Endothelial cell of umbilical vein (primary cell): ENCODE measurements at regions not wholly inside any gene's neighbourhood (a gene's known extent, or its start where the extent isn't known, plus 50 kb on each side); places are given as distances from the start of the nearest gene placed in this dataset.

Experiments used
- BruUV-seq: library from RNA; stranded (reverse); fragments of 400-500 nt; replicated peaks from 2 replicates; lab custom pipeline; 2021; lab: Mats Ljungman, UMichigan
- CTCF ChIA-PET: fragments of 300-600, 350-600 bp; sonication (Branson Sonifier 250); formaldehyde crosslinking; loops from one replicate; lab custom pipeline; 2021; ENCODE audit warnings: antibody characterized with exemption, inconsistent platforms; lab: Charles Lee
- POLR2A ChIA-PET: fragments of 300-600, 350-600 bp; sonication (Branson Sonifier 250); formaldehyde crosslinking; loops from one replicate; lab custom pipeline; 2021; ENCODE audit warnings: antibody characterized with exemption, inconsistent platforms; lab: Charles Lee
- DNase-seq: peaks from one replicate; pipeline ENCODE4 v3.0.0-alpha.2; 2011; ENCODE audit warnings: low read depth, low spot score
- FAIRE-seq: peaks from 2 replicates; lab custom pipeline; 2011; peaks lifted over from hg19 to GRCh38; lab: Jason Lieb, UNC
- H2AFZ ChIP-seq: 2 replicates; pipeline ENCODE4 v1.6.0; 2012; ENCODE audit warnings: low read depth, low read length, control low read depth, inconsistent platforms
- H3K27ac ChIP-seq: 2 replicates; pipeline ENCODE4 v1.5.1; 2011; ENCODE audit warnings: low read depth, mild to moderate bottlenecking, control low read depth, low read length, moderate library complexity; ENCODE audit not compliant: insufficient read depth
- H3K27me3 ChIP-seq, 2 experiments: 2 replicates each; pipeline versions ENCODE4 v1.6.0 to v1.6.1; 2011; ENCODE audit warnings: low read length in 2 of 2, mixed read lengths in 1 of 2; ENCODE audit not compliant: control insufficient read depth in 2 of 2, insufficient read depth in 2 of 2
- H3K36me3 ChIP-seq, 2 experiments: 2 replicates in 1 of 2; 3 replicates in 1 of 2; pipeline ENCODE4 v1.5.1; 2011; ENCODE audit warnings: low read length in 2 of 2, mild to moderate bottlenecking in 1 of 2, moderate library complexity in 1 of 2; ENCODE audit not compliant: control insufficient read depth in 2 of 2, insufficient read depth in 2 of 2; ENCODE audit errors: extremely low read depth in 1 of 2
- H3K4me1 ChIP-seq: 3 replicates; pipeline ENCODE4 v1.5.1; 2011; ENCODE audit warnings: mild to moderate bottlenecking, low read length; ENCODE audit not compliant: control insufficient read depth, insufficient read depth; ENCODE audit errors: extremely low read depth
- H3K4me2 ChIP-seq: 2 replicates; pipeline ENCODE4 v1.6.1; 2011; ENCODE audit warnings: low read length, control low read depth, mixed read lengths; ENCODE audit not compliant: insufficient read depth
- H3K4me3 ChIP-seq, 3 experiments: fragments of 200-600 bp in 1 of 3; sonication (generic), shearing (Covaris generic) in 1 of 3; replicated peaks in 1 of 3; 2 replicates each; pipeline ENCODE4 v1.5.1; 2011 to 2016; ENCODE audit warnings: control low read depth in 3 of 3, low read length in 3 of 3, mild to moderate bottlenecking in 2 of 3, inconsistent platforms in 1 of 3, low read depth in 1 of 3, moderate library complexity in 1 of 3; ENCODE audit not compliant: insufficient read depth in 1 of 3
- H3K79me2 ChIP-seq: 2 replicates; pipeline ENCODE4 v1.6.0; 2012; ENCODE audit warnings: low read length, inconsistent platforms; ENCODE audit not compliant: control insufficient read depth, insufficient read depth
- H3K9ac ChIP-seq: replicated peaks from 2 replicates; pipeline ENCODE3; 2011; ENCODE audit warnings: low read length, control low read depth; ENCODE audit not compliant: insufficient read depth; ENCODE audit errors: extremely low read depth
- H3K9me1 ChIP-seq: replicated peaks from 3 replicates; pipeline ENCODE4 v1.6.0; 2011; ENCODE audit warnings: mild to moderate bottlenecking, low read length; ENCODE audit not compliant: control insufficient read depth, insufficient read depth; ENCODE audit errors: extremely low read depth
- H3K9me3 ChIP-seq: replicated peaks from 2 replicates; pipeline ENCODE4 v1.5.1; 2012; ENCODE audit warnings: low read length, inconsistent platforms; ENCODE audit not compliant: control insufficient read depth, insufficient read depth
- H4K20me1 ChIP-seq: replicated peaks from 2 replicates; pipeline ENCODE3; 2011; ENCODE audit warnings: mild to moderate bottlenecking, low read length; ENCODE audit not compliant: control insufficient read depth, insufficient read depth; ENCODE audit errors: extremely low read depth
- CTCF ChIP-seq, 2 donors: IDR thresholded peaks; 1 replicate in 1 of 2; 2 replicates in 1 of 2; pipeline ENCODE4 v1.5.1; 2011; ENCODE audit warnings: low read length in 2 of 2, mild to moderate bottlenecking in 2 of 2, moderate library complexity in 2 of 2, control low read depth in 1 of 2, inconsistent platforms in 1 of 2, low read depth in 1 of 2; ENCODE audit not compliant: insufficient read depth in 1 of 2; ENCODE audit errors: extremely low read depth in 1 of 2
- EZH2 ChIP-seq: IDR thresholded peaks from 2 replicates; pipeline ENCODE4 v1.6.1; 2012; ENCODE audit warnings: borderline replicate concordance, low read depth, mild to moderate bottlenecking, moderate library complexity, low read length, inconsistent platforms; ENCODE audit not compliant: severe bottlenecking
- FOS ChIP-seq: IDR thresholded peaks from 2 replicates; pipeline ENCODE4 v1.6.1; 2011; ENCODE audit warnings: mild to moderate bottlenecking, low read length, moderate library complexity, borderline replicate concordance; ENCODE audit not compliant: insufficient read depth
- GATA2 ChIP-seq: IDR thresholded peaks from 2 replicates; pipeline ENCODE4 v1.7.0; 2011; ENCODE audit warnings: low read depth, mild to moderate bottlenecking, moderate library complexity, mixed read lengths, low read length; ENCODE audit not compliant: insufficient read length, insufficient read depth
- JUN ChIP-seq: IDR thresholded peaks from 2 replicates; pipeline ENCODE4 v1.6.1; 2011; ENCODE audit warnings: borderline replicate concordance, low read depth; ENCODE audit not compliant: insufficient read length, insufficient read depth
- MAX ChIP-seq: IDR thresholded peaks from 2 replicates; pipeline ENCODE4 v1.6.1; 2011; ENCODE audit not compliant: insufficient read depth, insufficient read length
- MYC ChIP-seq: IDR thresholded peaks from one replicate; pipeline ENCODE4 v1.6.1; 2011; ENCODE audit warnings: mild to moderate bottlenecking, low read depth, low read length
- POLR2A ChIP-seq: IDR thresholded peaks from 2 replicates; pipeline ENCODE4 v1.6.1; 2012; ENCODE audit warnings: low read depth, mild to moderate bottlenecking, control low read depth, low read length
- POLR2AphosphoS5 ChIP-seq: IDR thresholded peaks from 2 replicates; pipeline ENCODE4 v1.6.1; 2012; ENCODE audit warnings: low read depth, mild to moderate bottlenecking, control low read depth, low read length, moderate library complexity; ENCODE audit not compliant: insufficient read depth
- dilution Hi-C: fragments of 300-500 bp; cut with MboI; formaldehyde crosslinking; loops from one replicate; pipeline ENCODE4 v1.15.0; 2019; ENCODE audit warnings: low sequenced_read_pairs; ENCODE audit not compliant: extremely low pct_ligation_motif_present
- intact Hi-C: fragments of 100-400 bp; cut with micrococcal nuclease; formaldehyde crosslinking; loops from one replicate; pipeline ENCODE4 v1.10.0; 2022

GRCh38 chr6:101117393-101118135 is 236.4 kb upstream of the ASCC3 start:
- Histone ChIP-seq H2AFZ (no peak overlapping the region), H3K79me2 (no peaks in the 10 kb centered on the region), H3K9me3 (no peaks in the 10 kb centered on the region), H4K20me1 (no peaks in the 10 kb centered on the region), H3K27ac (no peak overlapping the region), H3K4me1 (no peaks in the 10 kb centered on the region), H3K27me3 (no peaks in the 10 kb centered on the region), H3K9ac (no peak overlapping the region), H3K9me1 (no peaks in the 10 kb centered on the region), H3K36me3 (no peaks in the 10 kb centered on the region), H3K4me3 (no peak overlapping the region), H3K4me2 (no peak overlapping the region)
- dilution Hi-C loops (no loop called here), intact Hi-C loops (no loop called here)
- ChIA-PET CTCF (no interaction called here), POLR2A (no interaction called here)
- DNase-seq (no peak), FAIRE-seq (no peak)
- TF ChIP-seq JUN (no peak), MYC (no peak), EZH2 (no peak), GATA2 (no peak), CTCF (IDR thresholded peaks at IDR 0.05; ENCODE audit: extremely low read depth in 1 of 2, insufficient read depth in 1 of 2, low read depth in 1 of 2, low read length in 2 of 2) (no peak), POLR2A (no peak), FOS (no peak), POLR2AphosphoS5 (no peak), MAX (no peak)
- no TSS peak for BruUV-seq
